Gastrocnemius medialis (tissue), 4 donors: ENCODE measurements at regions not wholly inside any gene's neighbourhood (a gene's known extent, or its start where the extent isn't known, plus 50 kb on each side); places are given as distances from the start of the nearest gene placed in this dataset.

Source experiments
- ATAC-seq, 2 donors: fragments of 150-250 bp; one replicate each; pipeline ENCODE4 v1.9.1; 2016
- DNase-seq, 2 donors: peaks; one replicate each; pipeline ENCODE4 v3.0.0-alpha.2; 2019
- H3K27ac ChIP-seq, 4 donors: fragments of 200-600 bp; sonication (generic); 1 replicate in 1 of 4; 2 replicates in 3 of 4; pipeline ENCODE4 v1.5.1; 2016 to 2018; ENCODE audit warnings: mild to moderate bottlenecking in 2 of 4, moderate library complexity in 1 of 4
- H3K27me3 ChIP-seq, 3 donors: fragments of 200-600 bp; sonication (generic) in 2 of 3; 1 replicate in 1 of 3; 2 replicates in 2 of 3; pipeline versions ENCODE4 v1.5.1 to v1.6.0; 2016 to 2019; ENCODE audit warnings: mild to moderate bottlenecking in 1 of 3, moderate library complexity in 1 of 3
- H3K36me3 ChIP-seq, 2 donors: fragments of 200-600 bp; sonication (generic) in 1 of 2; one replicate each; pipeline ENCODE4 v1.5.1; 2017 to 2018
- H3K4me1 ChIP-seq, 2 donors: fragments of 200-600 bp; sonication (generic) in 1 of 2; one replicate each; pipeline ENCODE4 v1.5.1; 2016 to 2017; ENCODE audit warnings: mild to moderate bottlenecking in 2 of 2
- H3K4me3 ChIP-seq, 4 donors: fragments of 200-600 bp; sonication (generic) in 3 of 4; 1 replicate in 1 of 4; 2 replicates in 3 of 4; pipeline ENCODE4 v1.5.1; 2016 to 2019; ENCODE audit warnings: mild to moderate bottlenecking in 2 of 4
- H3K9me3 ChIP-seq, 3 donors: fragments of 200-600 bp; sonication (generic) in 2 of 3; 1 replicate in 1 of 3; 2 replicates in 2 of 3; pipeline ENCODE4 v1.5.1; 2016 to 2019
- POLR2A ChIP-seq, 2 donors: fragments of 450-650 bp; IDR thresholded peaks; one replicate each; pipeline ENCODE4 v1.6.1; 2017; ENCODE audit warnings: antibody characterized with exemption in 2 of 2, mild to moderate bottlenecking in 2 of 2, moderate library complexity in 2 of 2
- in situ Hi-C, 4 donors: fragments of 200-750 bp; cut with MboI; loops; one replicate each; pipeline versions ENCODE4 v1.15.0 to v1.8.0; 2017; ENCODE audit warnings: low sequenced_read_pairs in 4 of 4
- intact Hi-C: fragments of 100-400 bp; cut with DNase I; formaldehyde crosslinking; loops from one replicate; pipeline ENCODE4 v1.15.1; 2023; ENCODE audit warnings: low total_unique reads
- TF ChIP-seq, protein P1 (sequence below), 5 experiments: fragments of 450-650 bp in 3 of 5; fragments of 200-600 bp in 2 of 5; sonication (generic) in 2 of 5; IDR thresholded peaks in 4 of 5; conservative IDR thresholded peaks in 1 of 5; 1 replicate in 4 of 5; 2 replicates in 1 of 5; pipeline ENCODE4 v1.5.1; 2016 to 2019; ENCODE audit warnings: antibody characterized with exemption in 5 of 5, mild to moderate bottlenecking in 3 of 5, moderate library complexity in 3 of 5

- Histone ChIP-seq H3K4me1 (no peaks in the 10 kb centered on the region), H3K9me3 (no peaks in the 10 kb centered on the region), H3K36me3 (no peaks in the 10 kb centered on the region), H3K27ac (no peak overlapping the region), H3K4me3 (no peak overlapping the region), H3K27me3 (no peaks in the 10 kb centered on the region)
- TF ChIP-seq, protein P1, sequence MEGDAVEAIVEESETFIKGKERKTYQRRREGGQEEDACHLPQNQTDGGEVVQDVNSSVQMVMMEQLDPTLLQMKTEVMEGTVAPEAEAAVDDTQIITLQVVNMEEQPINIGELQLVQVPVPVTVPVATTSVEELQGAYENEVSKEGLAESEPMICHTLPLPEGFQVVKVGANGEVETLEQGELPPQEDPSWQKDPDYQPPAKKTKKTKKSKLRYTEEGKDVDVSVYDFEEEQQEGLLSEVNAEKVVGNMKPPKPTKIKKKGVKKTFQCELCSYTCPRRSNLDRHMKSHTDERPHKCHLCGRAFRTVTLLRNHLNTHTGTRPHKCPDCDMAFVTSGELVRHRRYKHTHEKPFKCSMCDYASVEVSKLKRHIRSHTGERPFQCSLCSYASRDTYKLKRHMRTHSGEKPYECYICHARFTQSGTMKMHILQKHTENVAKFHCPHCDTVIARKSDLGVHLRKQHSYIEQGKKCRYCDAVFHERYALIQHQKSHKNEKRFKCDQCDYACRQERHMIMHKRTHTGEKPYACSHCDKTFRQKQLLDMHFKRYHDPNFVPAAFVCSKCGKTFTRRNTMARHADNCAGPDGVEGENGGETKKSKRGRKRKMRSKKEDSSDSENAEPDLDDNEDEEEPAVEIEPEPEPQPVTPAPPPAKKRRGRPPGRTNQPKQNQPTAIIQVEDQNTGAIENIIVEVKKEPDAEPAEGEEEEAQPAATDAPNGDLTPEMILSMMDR (IDR thresholded peaks at IDR 0.05 in 4 of 5, conservative IDR thresholded peaks at IDR 0.05 in 1 of 5): no peak
- TF ChIP-seq POLR2A (IDR thresholded peaks at IDR 0.05): no peak
- DNase-seq: no peak
- intact Hi-C loops (no loop called here), in situ Hi-C loops (no loop called here)
- no peak for ATAC-seq
Observed at GRCh38 chr16:13766334-13766733, 153.6 kb upstream of the ERCC4 start.

DNA sequence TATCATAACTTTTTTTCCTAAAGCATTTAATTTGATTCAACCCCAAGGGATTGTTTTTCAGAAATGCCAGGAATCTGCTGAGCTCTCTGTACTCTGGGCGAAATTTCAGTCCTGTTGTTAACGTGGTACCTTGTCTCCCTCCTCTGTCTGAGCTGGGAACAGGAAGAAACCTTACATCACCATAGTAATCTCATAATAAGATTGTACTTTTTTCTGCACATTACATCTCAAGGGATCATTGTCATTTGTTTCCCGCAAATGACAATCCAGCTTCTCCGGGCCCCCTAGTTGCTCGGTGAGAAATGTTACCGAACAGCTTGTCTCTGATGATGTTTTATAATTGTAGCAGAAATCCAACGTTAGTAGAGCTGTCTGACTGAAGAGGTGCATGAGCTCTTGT lies 152.7 kb upstream of the ERCC4 start:
- no peaks in the 10 kb centered on the region for H3K27me3 ChIP-seq
- TF ChIP-seq, protein P1 (IDR thresholded peaks at IDR 0.05 in 4 of 5, conservative IDR thresholded peaks at IDR 0.05 in 1 of 5): no peak
- no peak for TF ChIP-seq POLR2A (IDR thresholded peaks at IDR 0.05)
- H3K9me3 ChIP-seq: no peaks in the 10 kb centered on the region
- no peak overlapping the region for H3K4me3 ChIP-seq
- no peaks in the 10 kb centered on the region for H3K4me1 ChIP-seq
- H3K27ac ChIP-seq: no peak overlapping the region
- in situ Hi-C loops: no loop called here
- no peaks in the 10 kb centered on the region for H3K36me3 ChIP-seq
- DNase-seq: no peak
- intact Hi-C loops: no loop called here
- no peak for ATAC-seq

DNA sequence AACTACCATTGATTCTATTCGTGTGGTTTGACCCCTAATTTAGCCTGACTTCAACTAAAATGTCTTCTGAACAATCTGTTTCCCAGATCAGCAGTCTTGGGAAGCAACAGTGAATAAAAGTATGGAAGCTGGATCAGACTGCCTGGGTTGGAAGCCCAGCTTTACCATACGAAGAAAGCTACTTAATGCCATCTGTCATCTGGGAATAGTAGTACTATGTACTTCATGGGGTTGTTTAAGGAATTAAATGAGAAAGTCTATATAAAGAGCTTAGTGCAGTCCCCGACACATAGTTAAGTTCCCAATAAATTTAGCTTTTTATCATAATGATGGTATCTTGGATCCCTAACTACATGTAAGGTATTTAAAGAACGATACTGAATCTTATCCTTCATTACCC lies 151.5 kb upstream of the ERCC4 start:
- no peak overlapping the region for H3K27ac ChIP-seq
- H3K27me3 ChIP-seq: no peaks in the 10 kb centered on the region
- no peak for TF ChIP-seq POLR2A (IDR thresholded peaks at IDR 0.05)
- TF ChIP-seq, protein P1 (IDR thresholded peaks at IDR 0.05 in 4 of 5, conservative IDR thresholded peaks at IDR 0.05 in 1 of 5): no peak
- intact Hi-C loops (no loop called here), in situ Hi-C loops (no loop called here)
- no peaks in the 10 kb centered on the region for H3K4me1 ChIP-seq
- no peak overlapping the region for H3K4me3 ChIP-seq
- DNase-seq (no peak), ATAC-seq (no peak)
- no peaks in the 10 kb centered on the region for H3K9me3 ChIP-seq
- H3K36me3 ChIP-seq: no peaks in the 10 kb centered on the region

DNA sequence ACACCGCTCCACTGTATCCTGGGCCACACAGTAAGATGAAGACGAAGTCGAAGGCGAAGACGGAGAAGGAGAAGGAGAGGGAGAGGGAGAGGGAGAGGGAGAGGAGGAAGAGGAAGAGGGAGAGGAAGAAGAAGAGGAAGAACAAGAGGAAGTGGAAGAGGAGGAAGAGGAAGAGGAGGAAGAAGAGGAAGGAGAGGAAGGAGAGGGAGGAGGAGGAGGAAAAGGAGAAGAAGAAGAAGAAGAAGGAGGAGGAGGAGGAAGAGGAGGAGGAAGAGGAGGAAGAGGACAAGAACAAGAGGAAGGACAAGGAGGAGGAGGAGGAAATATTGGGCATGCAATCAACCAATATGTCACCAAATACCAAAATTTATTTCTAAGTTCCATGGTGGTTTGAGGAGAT lies 149.5 kb upstream of the ERCC4 start:
- DNase-seq: no peak
- Histone ChIP-seq H3K9me3 (no peaks in the 10 kb centered on the region), H3K27ac (no peak overlapping the region), H3K36me3 (no peaks in the 10 kb centered on the region), H3K4me3 (no peak overlapping the region), H3K4me1 (no peaks in the 10 kb centered on the region), H3K27me3 (no peaks in the 10 kb centered on the region)
- TF ChIP-seq, protein P1 (IDR thresholded peaks at IDR 0.05 in 4 of 5, conservative IDR thresholded peaks at IDR 0.05 in 1 of 5): no peak
- no peak for TF ChIP-seq POLR2A (IDR thresholded peaks at IDR 0.05)
- ATAC-seq: no peak
- intact Hi-C loops (no loop called here), in situ Hi-C loops (no loop called here)

GRCh38 chr16:13772782-13773181 lies 147.2 kb upstream of the ERCC4 start:
- in situ Hi-C loops: no loop called here
- no peaks in the 10 kb centered on the region for H3K4me1 ChIP-seq
- H3K4me3 ChIP-seq: no peak overlapping the region
- no peak for DNase-seq
- intact Hi-C loops: no loop called here
- TF ChIP-seq, protein P1 (IDR thresholded peaks at IDR 0.05 in 4 of 5, conservative IDR thresholded peaks at IDR 0.05 in 1 of 5): no peak
- TF ChIP-seq POLR2A (IDR thresholded peaks at IDR 0.05): no peak
- H3K36me3 ChIP-seq: no peaks in the 10 kb centered on the region
- H3K9me3 ChIP-seq: peaks cover 0 to 9% (median 0%) of the 10 kb centered on the region in 3 donors
- H3K27me3 ChIP-seq: no peaks in the 10 kb centered on the region
- H3K27ac ChIP-seq: no peak overlapping the region
- no peak for ATAC-seq
